ENCODE measurements at regions not wholly inside any gene's neighbourhood (a gene's known extent, or its start where the extent isn't known, plus 50 kb on each side); places are given as distances from the start of the nearest gene placed in this dataset.
"Not testable (repeated sequence)": the region's sequence is repeated elsewhere in the genome, so short reads cannot be mapped to it uniquely, and the experiment has no call there.

DNA sequence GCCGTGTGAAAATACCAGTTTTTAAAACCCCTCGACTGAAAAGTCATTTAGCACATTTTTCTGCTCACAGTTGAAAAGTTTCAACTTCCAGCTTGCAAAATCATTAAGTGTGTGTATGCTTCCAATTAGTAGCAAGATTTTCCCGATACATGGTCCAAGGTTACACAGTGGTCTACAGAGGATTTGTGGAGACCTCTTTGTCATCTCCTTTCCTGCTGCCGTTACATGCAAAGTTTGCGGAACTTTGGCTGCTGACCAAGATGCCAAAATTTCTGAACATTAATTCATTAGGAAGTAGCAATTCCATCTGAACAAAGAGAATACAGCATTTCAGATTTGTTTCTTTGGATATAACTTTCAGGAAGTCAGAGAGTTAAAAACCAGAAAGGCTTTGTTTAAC is 474.6 kb downstream of the PLCL1 start:
- no peak for DNase-seq

DNA sequence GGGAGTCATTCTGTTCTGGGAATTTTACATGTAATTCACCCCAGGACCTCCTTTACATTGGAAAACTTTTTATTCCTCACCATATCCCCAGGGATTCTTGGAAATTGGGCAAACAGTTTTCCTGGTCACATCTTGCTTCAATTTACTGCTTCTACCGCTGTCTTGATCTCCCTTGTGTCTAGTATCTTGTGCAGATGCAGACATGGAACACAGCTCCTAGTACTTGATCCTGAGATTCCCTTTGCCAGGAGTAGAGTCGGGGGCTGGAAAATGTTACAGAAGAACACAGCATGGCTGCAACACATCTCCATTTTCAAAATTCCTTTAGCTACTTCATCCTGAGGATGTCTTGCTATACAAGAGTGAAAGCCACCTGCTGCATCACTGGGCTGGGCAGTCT is 472.8 kb downstream of the PLCL1 start:
- DNase-seq = no peak

DNA sequence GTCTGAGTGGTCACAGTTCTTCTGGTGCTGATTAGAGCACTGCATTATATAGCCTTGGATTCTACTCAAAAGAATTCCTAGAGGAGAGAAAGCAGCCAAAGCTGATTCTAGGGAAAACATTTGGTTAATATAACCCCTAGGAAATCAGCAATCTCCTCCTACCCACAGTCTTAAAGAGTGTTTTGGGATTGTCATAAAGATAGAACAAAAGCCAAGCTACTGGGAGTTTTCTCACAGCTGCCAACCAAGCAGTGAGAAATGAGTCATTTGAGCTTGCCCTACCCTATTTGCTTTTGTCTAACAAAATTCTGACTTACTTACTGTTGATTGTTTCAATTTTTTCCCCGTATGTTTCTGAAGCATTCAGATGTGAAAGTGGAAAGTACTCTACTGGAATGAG is 469.3 kb downstream of the PLCL1 start:
- no peak for DNase-seq

DNA sequence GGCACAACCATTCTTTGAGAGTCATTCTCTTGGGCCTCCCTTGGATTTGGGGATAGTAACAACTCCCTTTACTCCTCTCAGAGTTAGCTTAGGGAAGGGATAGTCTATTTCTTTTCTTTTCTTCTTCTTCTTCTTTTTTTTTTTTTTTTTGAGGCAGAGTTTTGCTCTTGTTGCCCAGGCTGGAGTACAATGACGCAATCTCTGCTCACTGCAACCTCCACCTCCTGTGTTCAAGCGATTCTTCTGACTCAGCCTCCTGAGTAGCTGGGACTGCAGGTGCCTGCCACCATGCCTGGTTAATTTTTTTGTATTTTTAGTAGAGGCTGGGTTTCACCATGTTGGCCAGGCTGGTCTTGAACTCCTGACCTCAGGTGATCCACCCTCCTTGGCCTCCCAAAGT is 465.8 kb downstream of the PLCL1 start:
- DNase-seq = not testable (repeated sequence)

DNA sequence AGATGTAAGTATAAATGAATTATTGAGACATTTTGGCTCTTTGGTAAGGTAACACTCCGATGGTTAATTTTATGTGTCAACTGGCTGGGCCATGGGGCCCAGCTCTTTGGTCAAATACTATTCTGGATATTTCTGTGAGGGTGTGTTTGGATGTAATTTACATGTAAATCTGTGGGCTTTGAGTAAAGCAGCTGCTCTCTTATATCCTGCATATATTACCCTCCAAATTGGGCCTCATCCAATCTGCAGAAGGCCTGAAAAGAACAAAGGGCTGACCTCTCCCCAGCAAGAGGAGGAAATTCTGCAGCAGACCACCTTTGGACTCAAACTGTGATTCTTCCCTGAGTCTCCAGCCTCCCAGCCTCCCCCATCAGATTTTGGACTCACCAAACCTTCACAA is 464.1 kb downstream of the PLCL1 start:
- DNase-seq = no peak

DNA sequence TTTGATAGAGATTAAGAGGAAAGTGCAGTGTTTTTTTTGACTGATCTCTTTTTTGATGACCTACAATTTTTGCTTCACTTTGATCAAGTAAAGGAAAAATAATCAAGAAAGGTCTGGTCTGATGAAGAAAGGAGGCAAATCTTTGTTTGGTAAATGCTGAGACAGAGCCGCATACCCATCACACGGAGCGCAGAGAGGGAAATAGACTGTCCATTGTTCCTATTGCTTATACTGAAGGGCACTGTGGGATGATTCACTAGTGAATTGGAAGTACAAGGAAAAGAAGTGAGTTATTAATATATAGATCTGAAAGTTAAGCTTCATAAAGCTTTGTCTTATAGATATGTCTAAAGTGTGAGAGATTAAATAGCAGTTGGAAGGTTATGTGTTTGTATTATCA is 455.1 kb downstream of the PLCL1 start:
- no peak for DNase-seq

DNA sequence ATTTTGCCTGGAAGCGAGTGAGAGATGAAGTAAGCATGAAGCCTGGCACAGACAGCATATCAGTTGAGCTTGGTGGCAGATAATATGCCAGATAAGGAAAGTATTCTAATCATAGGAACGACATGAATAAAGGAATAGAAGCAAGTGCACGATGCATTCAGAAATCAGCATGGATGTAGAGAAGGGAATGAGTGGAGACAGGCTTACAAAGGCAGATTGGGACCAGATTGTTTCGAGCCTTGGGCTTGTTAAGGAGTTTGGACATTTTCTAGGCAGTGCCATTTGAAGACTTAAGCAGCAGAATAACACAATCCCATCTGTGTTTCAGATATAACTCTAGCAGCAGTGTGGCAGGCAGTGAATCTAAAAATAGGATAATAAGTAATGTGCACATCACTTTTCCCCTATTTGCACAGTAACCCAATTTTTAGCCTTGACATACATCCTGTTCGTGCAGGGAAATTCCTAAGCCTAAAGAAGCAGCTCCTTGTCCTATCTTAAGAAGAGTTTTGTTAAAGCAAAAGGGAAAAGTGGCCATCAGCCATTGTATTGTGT is 450.2 kb downstream of the PLCL1 start:
- DNase-seq = no peak

DNA sequence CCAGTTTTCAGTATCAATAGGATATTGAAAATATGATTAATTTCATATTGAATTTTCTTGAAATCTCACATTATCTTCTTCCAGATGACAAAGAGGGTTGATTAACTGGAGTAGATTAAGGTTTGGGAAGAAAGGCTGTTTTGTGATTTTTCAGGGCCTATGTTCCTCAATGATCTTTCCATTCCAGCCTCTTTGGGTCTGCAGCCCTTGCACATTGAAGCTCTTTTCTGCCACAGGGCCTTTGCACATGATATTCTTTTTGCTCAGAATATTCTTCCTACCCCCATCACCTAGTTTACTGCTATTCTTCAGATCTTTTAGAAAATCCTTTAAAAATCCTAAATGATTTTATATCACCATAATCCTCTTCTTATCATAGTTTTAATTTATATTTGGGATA is 449.6 kb downstream of the PLCL1 start:
- DNase-seq = no peak

DNA sequence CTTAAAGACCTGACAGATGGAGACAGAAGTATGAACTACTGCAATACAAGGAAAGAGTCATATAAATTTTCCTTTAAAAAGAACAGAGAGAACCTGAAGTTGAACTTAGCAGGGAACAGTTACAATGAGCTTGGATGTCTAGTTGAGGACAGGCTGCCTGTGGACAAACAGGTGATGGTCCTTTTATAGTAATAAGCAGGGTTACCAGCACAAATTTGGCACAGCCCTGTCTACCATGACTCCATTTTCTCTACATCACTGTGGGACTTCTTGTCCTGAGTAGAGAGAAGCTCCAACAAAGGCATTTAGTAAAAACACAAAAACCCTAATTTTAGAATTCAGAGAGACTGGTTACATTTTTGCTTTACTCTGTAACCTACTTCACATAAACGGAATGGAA is 448.1 kb downstream of the PLCL1 start:
- DNase-seq = no peak

DNA sequence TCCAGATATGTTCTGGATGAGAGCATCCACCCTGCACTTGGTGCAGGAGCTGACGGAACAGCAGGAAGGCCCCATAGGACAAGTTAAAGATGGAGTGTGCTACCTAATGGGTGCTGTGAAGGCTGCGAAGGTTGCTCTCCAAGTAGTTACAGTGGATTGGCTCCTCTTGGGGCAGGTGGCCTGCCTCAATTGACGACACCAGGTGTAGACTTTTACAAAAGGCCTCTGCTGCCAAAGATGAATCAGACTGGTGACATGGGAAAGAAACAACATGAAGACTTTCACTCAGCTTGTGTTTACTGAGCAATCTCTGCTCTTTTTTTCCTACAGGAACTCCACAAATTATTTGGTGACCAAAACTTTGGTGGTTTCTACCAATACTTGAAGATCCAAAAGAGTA is 437.7 kb downstream of the PLCL1 start:
- no peak for DNase-seq

DNA sequence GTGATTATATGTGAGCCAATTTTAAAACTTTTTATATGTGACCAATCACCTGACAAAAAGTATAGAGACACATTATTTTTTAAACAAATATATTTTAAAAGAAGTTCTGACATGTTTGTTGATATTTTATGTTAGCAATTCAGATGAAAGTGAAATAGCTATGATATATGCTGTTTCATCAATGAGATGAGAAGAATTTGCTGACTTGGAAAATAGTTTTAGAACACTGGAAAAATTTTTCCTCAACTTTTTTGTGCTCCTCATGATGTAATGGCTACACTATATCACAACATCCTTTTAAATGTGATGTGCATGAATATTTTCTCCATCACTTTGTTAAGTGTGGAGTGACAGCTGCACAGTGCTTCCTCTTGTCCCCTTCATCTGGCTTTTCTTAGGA is 434.0 kb downstream of the PLCL1 start:
- DNase-seq = no peak

DNA sequence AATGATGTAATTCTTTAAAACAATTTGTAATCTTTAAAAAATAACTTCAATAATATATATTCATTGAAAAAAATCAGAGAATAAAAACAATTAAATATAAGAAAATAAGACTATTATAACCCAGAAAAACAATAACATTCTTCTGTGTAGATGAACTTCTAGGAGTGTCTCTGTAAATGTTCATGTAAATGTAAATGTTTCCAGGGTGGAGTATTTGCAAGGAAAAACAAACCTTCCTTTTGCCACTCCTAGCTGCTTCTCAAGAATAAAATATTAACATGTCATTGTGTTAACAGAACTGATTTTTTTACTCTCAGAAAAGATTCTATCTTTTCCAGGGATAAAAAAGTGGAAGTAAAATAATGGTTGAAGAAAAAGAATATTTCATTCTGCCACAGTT is 431.9 kb downstream of the PLCL1 start:
- no peak for DNase-seq

DNA sequence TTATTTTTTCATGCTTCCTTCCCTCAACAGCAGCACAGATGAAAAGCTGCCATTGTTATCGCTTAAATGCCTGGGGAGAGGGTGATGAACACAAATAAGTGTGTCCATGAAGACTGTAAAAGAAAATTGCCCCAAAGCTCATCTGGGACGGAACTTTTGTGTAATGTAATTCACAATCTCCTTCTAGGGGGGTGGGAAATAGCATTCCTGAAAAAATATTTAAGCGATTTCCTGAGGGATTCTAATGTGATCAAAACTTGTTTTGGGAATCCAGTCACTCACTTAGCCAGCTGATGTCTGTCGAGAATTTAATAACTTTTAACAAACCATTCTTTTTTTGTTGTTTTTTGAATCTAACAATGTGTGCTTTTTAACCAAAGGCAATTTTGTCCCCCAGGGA is 427.9 kb downstream of the PLCL1 start:
- DNase-seq = no peak

DNA sequence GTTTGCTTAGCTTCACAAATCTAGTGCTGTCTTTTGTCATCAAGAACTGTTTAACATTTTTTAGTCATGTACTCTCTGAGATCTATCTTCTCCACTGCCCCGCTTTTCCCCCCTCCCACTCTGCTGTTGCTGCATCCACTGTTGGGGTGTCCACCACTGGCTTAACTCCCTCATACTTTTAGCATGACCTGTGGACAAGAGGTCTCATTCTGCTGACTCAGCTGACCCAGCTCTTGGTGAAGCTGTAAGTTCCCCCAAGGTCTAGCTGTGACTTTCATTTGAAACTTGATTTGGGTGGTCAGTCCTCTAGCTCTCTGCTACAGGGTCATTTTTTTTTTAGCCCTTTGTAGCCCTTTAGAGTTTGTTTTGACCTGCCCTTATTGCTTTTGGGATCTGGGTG is 427.2 kb downstream of the PLCL1 start:
- no peak for DNase-seq

DNA sequence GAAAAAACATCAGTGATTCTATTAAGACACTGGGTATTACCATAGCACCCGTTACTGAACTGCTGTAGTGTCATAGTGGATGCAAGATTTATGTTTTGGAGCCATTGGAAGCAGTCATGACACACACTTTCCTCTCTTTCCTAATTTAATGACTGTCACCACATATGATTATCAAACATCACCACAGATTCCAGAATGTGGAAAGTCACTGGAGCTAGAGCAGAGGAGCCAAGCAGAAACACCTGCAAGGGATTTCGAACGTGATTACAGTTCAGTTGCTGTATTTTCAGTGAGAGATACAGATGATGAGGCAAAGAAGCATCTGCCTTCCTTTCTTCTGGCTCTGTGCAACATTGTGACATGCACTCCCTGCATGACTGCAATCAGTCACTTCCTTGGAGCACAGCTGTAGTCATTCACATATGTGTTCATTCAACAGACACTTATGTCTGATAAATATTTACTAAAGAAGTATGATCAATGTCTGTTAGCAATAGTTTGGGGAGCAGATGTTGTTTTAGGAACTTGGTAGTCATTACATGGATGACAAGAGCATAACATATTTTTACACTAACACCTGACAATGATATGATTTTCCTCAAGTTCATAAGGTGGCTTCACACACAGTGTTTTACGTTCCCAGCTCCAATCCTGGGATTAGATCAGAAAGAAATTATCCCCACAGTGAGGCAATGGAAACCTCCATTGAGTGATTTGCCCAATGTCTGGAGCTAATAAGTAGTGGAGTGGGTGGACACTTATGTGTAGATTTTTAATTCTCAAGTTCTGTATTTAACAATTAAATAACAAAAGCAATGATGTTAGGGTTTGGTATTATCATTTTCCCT is 416.6 kb downstream of the PLCL1 start:
- DNase-seq = no peak

DNA sequence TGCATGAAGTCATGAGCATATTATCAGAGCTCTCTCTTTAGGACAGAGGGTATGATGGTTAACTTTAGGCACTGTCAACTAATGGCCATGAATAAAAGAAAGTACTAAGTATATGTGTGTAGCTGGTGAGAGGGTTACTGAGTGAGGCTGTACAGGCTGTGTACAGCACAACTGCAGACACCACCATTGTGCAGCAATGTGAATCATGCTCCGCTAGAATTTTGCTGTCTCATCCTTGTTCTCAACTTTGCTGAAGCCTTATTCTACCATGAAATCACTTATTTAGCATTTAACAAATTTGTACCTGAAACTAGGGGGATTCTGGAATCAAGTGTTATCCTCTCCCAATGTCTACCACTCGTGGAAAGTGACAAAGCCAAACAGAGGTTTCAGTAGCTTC is 414.9 kb downstream of the PLCL1 start:
- DNase-seq = no peak

DNA sequence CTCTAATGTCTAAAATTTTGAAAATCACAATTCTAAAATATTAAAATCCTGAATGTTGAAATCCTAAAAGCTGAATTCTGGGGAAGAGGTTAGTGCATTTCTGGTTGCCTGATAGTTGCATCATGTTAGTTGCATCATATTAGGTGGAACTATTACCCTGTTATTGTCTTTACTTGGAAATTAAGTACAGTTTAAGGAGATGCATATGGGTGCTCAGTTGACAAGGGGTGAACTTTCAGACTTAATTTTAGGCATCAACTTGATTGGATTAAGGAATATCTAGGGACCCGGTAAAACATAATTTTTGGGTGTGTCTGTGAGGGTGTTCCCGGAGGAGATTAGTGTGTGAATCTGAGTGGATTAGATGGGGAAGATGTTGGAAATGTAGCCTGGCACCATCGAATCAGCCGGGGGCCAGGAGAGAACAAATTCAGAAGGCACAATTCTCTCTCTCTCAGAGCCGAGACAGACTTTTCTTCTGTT is 409.8 kb downstream of the PLCL1 start:
- DNase-seq = no peak

DNA sequence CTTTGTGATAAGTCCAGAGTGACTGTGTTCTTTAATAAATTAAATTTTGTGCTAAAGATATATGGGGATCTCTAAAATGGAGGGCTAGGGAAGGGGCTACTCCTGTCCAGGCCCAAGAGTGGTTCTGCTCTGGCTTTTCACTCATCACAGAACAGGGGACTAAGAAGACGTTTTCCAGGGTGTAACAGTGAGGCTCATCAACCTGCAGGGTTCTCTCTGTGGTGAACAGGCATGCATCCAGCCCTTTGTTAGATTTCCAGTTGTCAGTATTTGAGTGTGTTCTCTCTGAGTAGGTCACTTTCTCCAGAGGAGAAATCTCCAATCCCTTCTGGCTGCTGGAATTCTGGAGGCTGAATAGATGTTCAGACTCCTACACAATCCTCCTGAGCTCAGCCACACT is 408.9 kb downstream of the PLCL1 start:
- no peak for DNase-seq

DNA sequence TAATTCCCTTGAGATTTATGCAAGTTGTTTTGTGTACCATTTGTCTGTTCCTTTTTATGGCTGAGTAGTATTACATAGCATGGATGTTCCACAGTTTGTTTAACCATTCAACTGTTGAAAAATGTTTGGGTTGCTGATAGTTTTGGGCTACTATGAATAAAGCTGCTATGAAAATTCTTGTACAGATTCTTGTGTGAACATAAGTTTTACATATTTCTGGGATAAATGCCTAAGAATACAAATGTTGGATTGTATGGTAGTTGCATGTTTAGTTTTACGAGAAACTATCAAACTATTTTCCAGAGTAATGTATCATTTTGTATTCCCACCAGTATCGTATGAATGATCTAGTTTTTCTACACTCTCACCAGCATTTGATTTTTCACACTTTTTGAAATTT is 407.3 kb downstream of the PLCL1 start:
- no peak for DNase-seq

DNA sequence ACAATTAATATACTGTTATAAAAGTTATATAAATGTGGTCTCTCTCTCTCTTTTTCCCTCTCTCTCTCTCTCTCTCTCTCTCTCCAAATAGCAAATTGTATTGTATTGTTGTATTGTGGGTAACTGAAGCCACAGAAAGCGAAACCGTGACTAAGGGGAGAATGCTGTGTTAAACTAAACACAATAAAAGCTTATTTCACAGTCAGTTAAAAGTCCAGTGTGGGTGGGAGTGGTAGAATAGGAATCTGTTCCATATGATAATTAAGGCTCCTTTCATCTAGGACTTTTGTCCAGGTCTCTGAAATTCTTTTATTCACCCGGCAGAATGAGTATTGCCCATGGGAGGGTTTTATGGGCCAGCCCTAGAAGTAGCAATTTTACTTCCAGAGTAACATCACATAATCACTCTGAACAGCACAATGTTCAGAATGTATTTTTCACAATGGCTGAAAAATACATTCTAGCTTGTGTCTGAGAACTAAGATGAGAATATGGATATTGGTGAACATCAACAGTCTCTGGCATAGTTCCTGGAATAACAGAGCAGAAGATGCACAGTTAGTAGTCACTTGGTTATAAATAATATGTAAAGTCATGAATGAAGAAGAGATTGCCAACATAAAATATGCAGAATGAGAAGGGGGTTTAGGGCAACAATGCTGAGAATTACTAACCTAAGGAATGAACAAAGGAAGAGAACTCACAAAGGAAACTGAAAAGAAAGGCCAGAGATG is 399.1 kb downstream of the PLCL1 start:
- no peak for DNase-seq
